ENCODE measurements at regions not wholly inside any gene's neighbourhood (a gene's known extent, or its start where the extent isn't known, plus 50 kb on each side); places are given as distances from the start of the nearest gene placed in this dataset.

- TF ChIP-seq POLR2AphosphoS5 (IDR thresholded peaks at IDR 0.05; ENCODE audit: low read depth, low read length): no peak
- TF ChIP-seq POLR2A (IDR thresholded peaks at IDR 0.05; ENCODE audit: borderline replicate concordance, extremely low read depth, insufficient read depth, insufficient read length): no peak
- no peak for TF ChIP-seq CTCF (IDR thresholded peaks at IDR 0.05 in 2 of 3, conservative IDR thresholded peaks at IDR 0.05 in 1 of 3; ENCODE audit: borderline replicate concordance in 1 of 3, insufficient read depth in 1 of 3, low read depth in 2 of 3, low read length in 2 of 3)
- TF ChIP-seq ZFX (IDR thresholded peaks at IDR 0.05): no peak
- no peak for TF ChIP-seq EZH2phosphoT487 (IDR thresholded peaks at IDR 0.05; ENCODE audit: borderline replicate concordance)
- no peak for TF ChIP-seq SRF (IDR thresholded peaks at IDR 0.05; ENCODE audit: low read depth)
- TF ChIP-seq EZH2 (IDR thresholded peaks at IDR 0.05): no peak
- no peak for TF ChIP-seq CEBPB (IDR thresholded peaks at IDR 0.05; ENCODE audit: low read depth)
Observed at GRCh38 chr1:54461731-54462596, 55.8 kb upstream of the SSBP3 start.
